ENCODE measurements at regions not wholly inside any gene's neighbourhood (a gene's known extent, or its start where the extent isn't known, plus 50 kb on each side); places are given as distances from the start of the nearest gene placed in this dataset.

DNA sequence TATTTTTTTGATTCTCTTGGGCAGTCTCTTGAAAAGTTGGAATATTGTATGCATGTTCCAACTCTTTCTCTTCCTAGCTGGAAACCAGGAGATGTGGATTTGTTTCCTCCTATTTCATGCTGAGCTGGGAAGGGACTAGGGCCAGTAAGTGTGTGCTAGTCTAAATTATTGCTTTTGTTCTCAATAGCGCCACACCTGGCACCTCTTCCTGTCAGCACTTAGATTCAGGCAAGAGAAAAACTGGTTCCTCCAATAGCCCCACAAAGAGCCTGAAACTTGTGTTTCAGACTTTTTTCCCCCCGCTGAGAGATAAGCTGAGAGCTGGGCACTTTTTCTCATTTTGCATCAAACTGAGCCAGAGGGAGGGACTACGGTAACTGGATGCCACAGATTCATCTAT, 353.4 kb downstream of the OLFM4 start:
- intact Hi-C loops (cut with DNase I; ENCODE audit: low total_unique reads): no loop called here
- TF ChIP-seq CTCF (IDR thresholded peaks at IDR 0.05): no peak
- no peak for TF ChIP-seq POLR2A (IDR thresholded peaks at IDR 0.05)
- H3K27me3 ChIP-seq: no peaks in the 10 kb centered on the region
- no peaks in the 10 kb centered on the region for H3K9me3 ChIP-seq
- H3K27ac ChIP-seq: no peak overlapping the region
- no peaks in the 10 kb centered on the region for H3K4me1 ChIP-seq
- DNase-seq: no peak
- H3K36me3 ChIP-seq: no peaks in the 10 kb centered on the region
- H3K4me3 ChIP-seq: no peak overlapping the region

- H3K4me1 ChIP-seq: no peaks in the 10 kb centered on the region
- no peaks in the 10 kb centered on the region for H3K36me3 ChIP-seq
- H3K4me3 ChIP-seq: no peak overlapping the region
- no peak overlapping the region for H3K27ac ChIP-seq
- DNase-seq: no peak
- H3K27me3 ChIP-seq: no peaks in the 10 kb centered on the region
- intact Hi-C loops (cut with DNase I; ENCODE audit: low total_unique reads): no loop called here
- no peaks in the 10 kb centered on the region for H3K9me3 ChIP-seq
- TF ChIP-seq CTCF (IDR thresholded peaks at IDR 0.05): no peak
- no peak for TF ChIP-seq POLR2A (IDR thresholded peaks at IDR 0.05)
Observed at GRCh38 chr13:53398051-53398450, 369.4 kb downstream of the OLFM4 start.

GRCh38 chr13:53405616-53406015, 377.0 kb downstream of the OLFM4 start:
- H3K4me1 ChIP-seq: no peaks in the 10 kb centered on the region
- TF ChIP-seq CTCF (IDR thresholded peaks at IDR 0.05) (no peak), POLR2A (IDR thresholded peaks at IDR 0.05) (no peak)
- DNase-seq: no peak
- H3K4me3 ChIP-seq: no peak overlapping the region
- no peaks in the 10 kb centered on the region for H3K27me3 ChIP-seq
- no peaks in the 10 kb centered on the region for H3K9me3 ChIP-seq
- no peaks in the 10 kb centered on the region for H3K36me3 ChIP-seq
- intact Hi-C loops (cut with DNase I; ENCODE audit: low total_unique reads): no loop called here
- no peak overlapping the region for H3K27ac ChIP-seq

DNA sequence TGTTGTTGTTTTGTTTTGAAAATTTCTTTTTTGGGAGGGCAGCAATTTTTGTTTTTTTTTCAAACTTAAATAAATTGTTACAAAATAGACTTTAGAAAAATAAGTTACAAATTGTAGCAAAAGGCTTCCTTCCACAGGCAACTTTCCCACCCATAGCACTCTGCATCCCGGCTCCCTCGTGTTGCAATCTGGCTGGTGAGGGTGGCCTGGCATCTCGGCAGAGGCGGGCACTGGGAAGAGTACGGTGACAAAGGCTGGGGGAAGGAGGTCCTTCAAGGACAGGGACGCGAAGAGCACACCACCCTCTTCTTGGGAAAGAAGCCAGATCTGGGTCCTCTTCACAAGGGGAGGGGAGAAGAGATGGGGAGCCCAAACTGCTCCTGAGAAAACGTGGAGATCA, 379.7 kb downstream of the OLFM4 start:
- no peaks in the 10 kb centered on the region for H3K36me3 ChIP-seq
- TF ChIP-seq POLR2A (IDR thresholded peaks at IDR 0.05) (no peak), CTCF (IDR thresholded peaks at IDR 0.05) (no peak)
- no peak overlapping the region for H3K27ac ChIP-seq
- intact Hi-C loops (cut with DNase I; ENCODE audit: low total_unique reads): no loop called here
- H3K27me3 ChIP-seq: no peaks in the 10 kb centered on the region
- H3K4me3 ChIP-seq: no peak overlapping the region
- H3K9me3 ChIP-seq: no peaks in the 10 kb centered on the region
- no peak for DNase-seq
- H3K4me1 ChIP-seq: no peaks in the 10 kb centered on the region

DNA sequence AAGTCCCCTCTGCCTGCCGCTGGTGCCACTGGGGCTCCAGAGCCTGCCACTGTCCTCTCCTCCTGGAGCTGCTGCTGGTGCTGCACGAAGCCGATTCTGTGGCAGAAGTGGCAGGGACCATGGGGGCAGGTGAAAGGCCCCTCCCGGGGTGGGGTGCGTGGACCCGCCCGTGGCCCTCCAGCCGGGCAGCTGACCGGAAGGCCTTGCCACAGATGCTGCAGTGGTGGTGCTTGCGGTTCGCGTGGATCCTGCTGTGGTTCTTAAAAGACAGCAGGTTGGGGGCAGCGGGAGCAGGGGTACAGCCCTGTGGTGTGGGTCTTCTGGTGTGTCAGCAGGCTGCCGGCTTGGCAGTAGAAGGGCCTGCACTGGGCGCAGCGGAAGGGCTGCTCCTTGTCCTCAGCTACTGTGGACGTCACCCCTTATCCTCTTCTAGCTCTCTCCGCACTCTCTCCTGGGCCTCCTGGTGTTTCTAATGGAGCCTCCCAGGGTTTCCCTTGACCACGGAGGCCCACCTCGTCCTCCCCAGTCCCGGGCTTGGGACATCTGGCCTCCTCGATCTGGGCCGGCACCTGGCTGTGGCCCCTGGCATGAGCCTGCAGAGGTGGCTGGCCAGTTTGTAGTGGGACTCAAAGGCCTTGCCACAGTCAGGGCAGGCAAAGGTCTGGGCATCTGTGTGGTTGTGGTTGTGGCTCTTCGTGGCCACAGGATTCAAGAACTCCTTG, 380.4 kb downstream of the OLFM4 start:
- Histone ChIP-seq H3K4me3 (no peak overlapping the region), H3K27me3 (no peaks in the 10 kb centered on the region), H3K36me3 (no peaks in the 10 kb centered on the region), H3K27ac (no peak overlapping the region), H3K9me3 (no peaks in the 10 kb centered on the region), H3K4me1 (no peaks in the 10 kb centered on the region)
- intact Hi-C loops (cut with DNase I; ENCODE audit: low total_unique reads): no loop called here
- TF ChIP-seq POLR2A (IDR thresholded peaks at IDR 0.05) (no peak), CTCF (IDR thresholded peaks at IDR 0.05) (no peak)
- DNase-seq: no peak

Data from uterus (tissue), 3 donors.